Activated T-helper 1 cell treated with anti-CD3 and anti-CD28 coated beads, Interleukin-12 subunit alpha, Interleukin-12 subunit beta, Interleukin-2, Interleukin-4 antibody, amounts not matched to agents 30 ng/mL and 10 ng/mL and 1 ng/mL, durations not matched to agents 14 hours and 24 hours and 36 hours (primary cell): ENCODE measurements at regions not wholly inside any gene's neighbourhood (a gene's known extent, or its start where the extent isn't known, plus 50 kb on each side); places are given as distances from the start of the nearest gene placed in this dataset.

Experiments used
- DNase-seq: peaks from one replicate; pipeline ENCODE4 v3.0.0; 2021; ENCODE audit warnings: low spot score
- H3K27ac Mint-ChIP-seq: one replicate; pipeline ENCODE4 v1.8.0; 2021; ENCODE audit warnings: mild to moderate bottlenecking, mixed read lengths
- H3K27me3 Mint-ChIP-seq: one replicate; pipeline ENCODE4 v1.8.0; 2022; ENCODE audit warnings: mild to moderate bottlenecking, moderate library complexity, mixed read lengths; ENCODE audit not compliant: insufficient read depth
- H3K36me3 Mint-ChIP-seq: one replicate; pipeline ENCODE4 v1.8.0; 2021; ENCODE audit warnings: low read depth, mixed read lengths
- H3K4me1 Mint-ChIP-seq: one replicate; pipeline ENCODE4 v1.8.0; 2021; ENCODE audit warnings: low read depth, mixed read lengths
- H3K4me3 Mint-ChIP-seq: one replicate; pipeline ENCODE4 v1.8.0; 2021; ENCODE audit warnings: mild to moderate bottlenecking, moderate library complexity, mixed read lengths
- H3K9me3 Mint-ChIP-seq: one replicate; pipeline ENCODE4 v1.8.0; 2021; ENCODE audit warnings: mixed read lengths
- intact Hi-C: fragments of 100-400 bp; cut with micrococcal nuclease; formaldehyde crosslinking; loops from one replicate; pipeline ENCODE4 v1.15.1; 2024

GRCh38 chr4:110823251-110823650 lies 200.4 kb upstream of the PITX2 start:
- H3K4me1 Mint-ChIP-seq, result no peaks in the 10 kb centered on the region
- no peak overlapping the region for H3K4me3 Mint-ChIP-seq
- H3K36me3 Mint-ChIP-seq, result no peaks in the 10 kb centered on the region
- peaks cover 5% of the 10 kb centered on the region for H3K9me3 Mint-ChIP-seq
- no peak overlapping the region for H3K27ac Mint-ChIP-seq
- H3K27me3 Mint-ChIP-seq, result no peaks in the 10 kb centered on the region
- intact Hi-C loops, result no loop called here
- no peak for DNase-seq

GRCh38 chr4:110824344-110824743 lies 201.5 kb upstream of the PITX2 start:
- no peak for DNase-seq
- no peaks in the 10 kb centered on the region for H3K27me3 Mint-ChIP-seq
- H3K27ac Mint-ChIP-seq, result no peak overlapping the region
- peaks cover 5% of the 10 kb centered on the region for H3K9me3 Mint-ChIP-seq
- no peaks in the 10 kb centered on the region for H3K4me1 Mint-ChIP-seq
- intact Hi-C loops, result no loop called here
- no peak overlapping the region for H3K4me3 Mint-ChIP-seq
- no peaks in the 10 kb centered on the region for H3K36me3 Mint-ChIP-seq

- intact Hi-C loops, result no loop called here
- H3K4me3 Mint-ChIP-seq, result no peak overlapping the region
Observed at GRCh38 chr4:110826656-110827055, 203.8 kb upstream of the PITX2 start.

GRCh38 chr4:110830461-110830860 lies 207.6 kb upstream of the PITX2 start:
- intact Hi-C loops, result no loop called here
- no peak for DNase-seq
- H3K27me3 Mint-ChIP-seq, result no peaks in the 10 kb centered on the region
- no peaks in the 10 kb centered on the region for H3K36me3 Mint-ChIP-seq
- no peak overlapping the region for H3K27ac Mint-ChIP-seq
- H3K9me3 Mint-ChIP-seq, result peaks cover 5% of the 10 kb centered on the region
- no peak overlapping the region for H3K4me3 Mint-ChIP-seq
- H3K4me1 Mint-ChIP-seq, result no peaks in the 10 kb centered on the region

More at GRCh38 chr4:110826656-110827055, 203.8 kb upstream of the PITX2 start:
- H3K36me3 Mint-ChIP-seq, result no peaks in the 10 kb centered on the region
- H3K4me1 Mint-ChIP-seq, result no peaks in the 10 kb centered on the region
- no peak for DNase-seq
- no peak overlapping the region for H3K27ac Mint-ChIP-seq
- peaks cover 5% of the 10 kb centered on the region for H3K9me3 Mint-ChIP-seq
- H3K27me3 Mint-ChIP-seq, result no peaks in the 10 kb centered on the region

GRCh38 chr4:110837896-110838450 lies 215.1 kb upstream of the PITX2 start:
- DNase-seq, result no peak
- no peaks in the 10 kb centered on the region for H3K27me3 Mint-ChIP-seq
- no peaks in the 10 kb centered on the region for H3K36me3 Mint-ChIP-seq
- H3K9me3 Mint-ChIP-seq, result no peaks in the 10 kb centered on the region
- intact Hi-C loops, result no loop called here
- no peaks in the 10 kb centered on the region for H3K4me1 Mint-ChIP-seq
- no peak overlapping the region for H3K4me3 Mint-ChIP-seq
- no peak overlapping the region for H3K27ac Mint-ChIP-seq

GRCh38 chr4:110840221-110840654 lies 217.4 kb upstream of the PITX2 start:
- Mint-ChIP-seq H3K9me3 (no peaks in the 10 kb centered on the region), H3K4me1 (no peaks in the 10 kb centered on the region), H3K27me3 (no peaks in the 10 kb centered on the region), H3K27ac (no peak overlapping the region), H3K36me3 (no peaks in the 10 kb centered on the region), H3K4me3 (no peak overlapping the region)
- intact Hi-C loops, result no loop called here
- no peak for DNase-seq

- intact Hi-C loops, result no loop called here
- Mint-ChIP-seq H3K27ac (no peak overlapping the region), H3K4me3 (no peak overlapping the region), H3K4me1 (no peaks in the 10 kb centered on the region), H3K9me3 (no peaks in the 10 kb centered on the region), H3K27me3 (no peaks in the 10 kb centered on the region), H3K36me3 (no peaks in the 10 kb centered on the region)
- DNase-seq, result no peak
Observed at GRCh38 chr4:110848787-110849186, 225.9 kb upstream of the PITX2 start.

GRCh38 chr4:110849461-110849860 lies 226.6 kb upstream of the PITX2 start:
- Mint-ChIP-seq H3K4me3 (no peak overlapping the region), H3K27ac (no peak overlapping the region), H3K36me3 (no peaks in the 10 kb centered on the region), H3K27me3 (no peaks in the 10 kb centered on the region), H3K4me1 (no peaks in the 10 kb centered on the region), H3K9me3 (no peaks in the 10 kb centered on the region)
- intact Hi-C loops, result no loop called here
- DNase-seq, result no peak

- intact Hi-C loops, result no loop called here
- no peak for DNase-seq
- Mint-ChIP-seq H3K27me3 (no peaks in the 10 kb centered on the region), H3K4me1 (no peaks in the 10 kb centered on the region), H3K9me3 (no peaks in the 10 kb centered on the region), H3K27ac (no peak overlapping the region), H3K4me3 (no peak overlapping the region), H3K36me3 (no peaks in the 10 kb centered on the region)
Observed at GRCh38 chr4:110850461-110851442, 227.9 kb upstream of the PITX2 start.

GRCh38 chr4:110851989-110852388 lies 229.1 kb upstream of the PITX2 start:
- no peak overlapping the region for H3K27ac Mint-ChIP-seq
- no peaks in the 10 kb centered on the region for H3K36me3 Mint-ChIP-seq
- no peaks in the 10 kb centered on the region for H3K27me3 Mint-ChIP-seq
- intact Hi-C loops, result no loop called here
- no peaks in the 10 kb centered on the region for H3K4me1 Mint-ChIP-seq
- no peak overlapping the region for H3K4me3 Mint-ChIP-seq
- DNase-seq, result no peak
- H3K9me3 Mint-ChIP-seq, result no peaks in the 10 kb centered on the region

- no peak overlapping the region for H3K27ac Mint-ChIP-seq
- intact Hi-C loops, result no loop called here
- no peaks in the 10 kb centered on the region for H3K9me3 Mint-ChIP-seq
- H3K27me3 Mint-ChIP-seq, result no peaks in the 10 kb centered on the region
- H3K36me3 Mint-ChIP-seq, result no peaks in the 10 kb centered on the region
- DNase-seq, result no peak
- no peaks in the 10 kb centered on the region for H3K4me1 Mint-ChIP-seq
- no peak overlapping the region for H3K4me3 Mint-ChIP-seq
Observed at GRCh38 chr4:110852793-110853192, 229.9 kb upstream of the PITX2 start.

GRCh38 chr4:110853242-110853641 lies 230.4 kb upstream of the PITX2 start:
- H3K4me1 Mint-ChIP-seq, result no peaks in the 10 kb centered on the region
- no peak overlapping the region for H3K4me3 Mint-ChIP-seq
- no peaks in the 10 kb centered on the region for H3K36me3 Mint-ChIP-seq
- no peaks in the 10 kb centered on the region for H3K9me3 Mint-ChIP-seq
- no peak for DNase-seq
- H3K27me3 Mint-ChIP-seq, result no peaks in the 10 kb centered on the region
- H3K27ac Mint-ChIP-seq, result no peak overlapping the region
- intact Hi-C loops, result no loop called here

GRCh38 chr4:110854021-110854678 lies 231.3 kb upstream of the PITX2 start:
- H3K9me3 Mint-ChIP-seq, result no peaks in the 10 kb centered on the region
- DNase-seq, result no peak
- H3K27me3 Mint-ChIP-seq, result no peaks in the 10 kb centered on the region
- no peaks in the 10 kb centered on the region for H3K36me3 Mint-ChIP-seq
- no peak overlapping the region for H3K4me3 Mint-ChIP-seq
- intact Hi-C loops, result no loop called here
- no peaks in the 10 kb centered on the region for H3K4me1 Mint-ChIP-seq
- no peak overlapping the region for H3K27ac Mint-ChIP-seq
